HFF-Myc (cell line): ENCODE measurements at regions not wholly inside any gene's neighbourhood (a gene's known extent, or its start where the extent isn't known, plus 50 kb on each side); places are given as distances from the start of the nearest gene placed in this dataset.

ENCODE experiments used
- DNase-seq: peaks from one replicate; pipeline ENCODE4 v3.0.0-alpha.2; 2011; ENCODE audit warnings: low read depth; ENCODE audit errors: extremely low read depth
- H3K4me3 ChIP-seq: replicated peaks from 2 replicates; pipeline ENCODE4 v1.5.1; 2011; ENCODE audit warnings: low read depth, mild to moderate bottlenecking, control low read depth, low read length
- CTCF ChIP-seq: IDR thresholded peaks from 2 replicates; pipeline ENCODE4 v1.5.1; 2012; ENCODE audit warnings: mild to moderate bottlenecking, low read depth, low read length, control low read depth; ENCODE audit errors: missing control alignments

GRCh38 chr11:39209981-39210380, 2249.5 kb downstream of the LRRC4C start:
- no peak for DNase-seq
- TF ChIP-seq CTCF, result no peak
- H3K4me3 ChIP-seq, result no peak overlapping the region

GRCh38 chr11:39205236-39205995, 2254.0 kb downstream of the LRRC4C start:
- DNase-seq, result no peak
- no peak for TF ChIP-seq CTCF
- no peak overlapping the region for H3K4me3 ChIP-seq

GRCh38 chr11:39192671-39193070, 2266.8 kb downstream of the LRRC4C start:
- DNase-seq, result no peak
- no peak overlapping the region for H3K4me3 ChIP-seq
- no peak for TF ChIP-seq CTCF

- DNase-seq, result no peak
- no peak overlapping the region for H3K4me3 ChIP-seq
- no peak for TF ChIP-seq CTCF
Measured at GRCh38 chr11:39190751-39191150, 2268.7 kb downstream of the LRRC4C start.

- TF ChIP-seq CTCF, result no peak
- no peak for DNase-seq
- H3K4me3 ChIP-seq, result no peak overlapping the region
Measured at GRCh38 chr11:39177678-39178077, 2281.8 kb downstream of the LRRC4C start.

GRCh38 chr11:39174965-39175364, 2284.5 kb downstream of the LRRC4C start:
- no peak for DNase-seq
- no peak for TF ChIP-seq CTCF
- H3K4me3 ChIP-seq, result no peak overlapping the region

GRCh38 chr11:39174196-39174595, 2285.3 kb downstream of the LRRC4C start:
- DNase-seq, result no peak
- no peak for TF ChIP-seq CTCF
- H3K4me3 ChIP-seq, result no peak overlapping the region
